GM23248 (cell line): ENCODE measurements at regions not wholly inside any gene's neighbourhood (a gene's known extent, or its start where the extent isn't known, plus 50 kb on each side); places are given as distances from the start of the nearest gene placed in this dataset.

Source experiments
- DNase-seq: peaks from one replicate; pipeline ENCODE4 v3.0.0-alpha.2; 2015
- H2AFZ ChIP-seq: fragments of 200-600 bp; sonication (generic); 2 replicates; pipeline ENCODE4 v1.6.1; 2016; ENCODE audit warnings: antibody characterized with exemption
- H3F3A ChIP-seq: fragments of 200-600 bp; sonication (generic); 2 replicates; pipeline ENCODE4 v1.6.1; 2016; ENCODE audit warnings: mild to moderate bottlenecking, antibody characterized with exemption, mixed run types; ENCODE audit not compliant: insufficient read depth
- H3K27ac ChIP-seq: fragments of 200-600 bp; sonication (generic); 2 replicates; pipeline ENCODE4 v1.5.1; 2016; ENCODE audit warnings: mild to moderate bottlenecking
- H3K27me3 ChIP-seq: fragments of 200-600 bp; sonication (generic); replicated peaks from 2 replicates; pipeline ENCODE4 v1.6.1; 2016; ENCODE audit warnings: mild to moderate bottlenecking; ENCODE audit not compliant: insufficient read depth
- H3K36me3 ChIP-seq: fragments of 200-600 bp; sonication (generic); 2 replicates; pipeline ENCODE4 v1.6.1; 2016; ENCODE audit warnings: low read depth, mild to moderate bottlenecking
- H3K4me1 ChIP-seq: fragments of 200-600 bp; sonication (generic); 2 replicates; pipeline ENCODE4 v1.6.1; 2016; ENCODE audit warnings: mild to moderate bottlenecking; ENCODE audit not compliant: insufficient read depth
- H3K4me2 ChIP-seq: fragments of 200-600 bp; sonication (generic); one replicate; pipeline ENCODE4 v1.6.1; 2016; ENCODE audit warnings: mild to moderate bottlenecking; ENCODE audit not compliant: unreplicated experiment
- H3K4me3 ChIP-seq: fragments of 200-600 bp; sonication (generic); 2 replicates; pipeline ENCODE4 v1.5.1; 2016; ENCODE audit warnings: mild to moderate bottlenecking
- H3K79me2 ChIP-seq: fragments of 200-600 bp; sonication (generic); 2 replicates; pipeline ENCODE4 v1.6.1; 2016; ENCODE audit warnings: mild to moderate bottlenecking; ENCODE audit not compliant: insufficient read depth
- H3K9ac ChIP-seq: fragments of 200-600 bp; sonication (generic); 2 replicates; pipeline ENCODE4 v1.6.1; 2016; ENCODE audit warnings: mild to moderate bottlenecking
- H3K9me2 ChIP-seq: fragments of 200-600 bp; sonication (generic); 2 replicates; pipeline ENCODE4 v1.6.1; 2016; ENCODE audit warnings: mixed run types, mild to moderate bottlenecking, moderate library complexity; ENCODE audit not compliant: insufficient read depth
- H3K9me3 ChIP-seq: fragments of 200-600 bp; sonication (generic); one replicate; pipeline ENCODE4 v1.6.1; 2017; ENCODE audit warnings: low read depth
- H4K20me1 ChIP-seq: fragments of 200-600 bp; sonication (generic); 2 replicates; pipeline ENCODE4 v1.6.0; 2016; ENCODE audit not compliant: insufficient read depth
- EZH2 ChIP-seq: fragments of 200-600 bp; sonication (generic); IDR thresholded peaks from 2 replicates; pipeline ENCODE4 v1.6.1; 2018; ENCODE audit warnings: antibody characterized with exemption, mild to moderate bottlenecking; ENCODE audit not compliant: insufficient read depth, poor library complexity, severe bottlenecking
- EZH2phosphoT487 ChIP-seq: fragments of 200-600 bp; sonication (generic); IDR thresholded peaks from 2 replicates; pipeline ENCODE4 v1.6.1; 2018; ENCODE audit warnings: antibody characterized with exemption, moderate library complexity, mild to moderate bottlenecking, low read depth; ENCODE audit not compliant: insufficient read depth
- WGBS, 2 experiments: methylation state at CpG; one replicate each; pipeline ENCODE4 v1.1.6; 2015 to 2017; ENCODE audit warnings: low lambda C conversion rate in 2 of 2, low coverage in 1 of 2; ENCODE audit errors: missing lambda C conversion rate in 2 of 2; 5-methylcytosine and 5-hydroxymethylcytosine counted together
- in situ Hi-C: fragments of 300-500 bp; cut with MboI; formaldehyde crosslinking; loops from 2 replicates; pipeline ENCODE4 v1.15.0; 2020

- 67 to 83% methylated on average over 1 of the region's 1 CpG for WGBS, 2 experiments
- in situ Hi-C loops, result no loop called here
- DNase-seq, result no peak
- H3K9ac ChIP-seq, result no peak overlapping the region
- no peak overlapping the region for H3K27ac ChIP-seq
- H2AFZ ChIP-seq, result no peak overlapping the region
- no peak overlapping the region for H3K4me2 ChIP-seq
- H3K4me1 ChIP-seq, result no peaks in the 10 kb centered on the region
- no peaks in the 10 kb centered on the region for H3K9me3 ChIP-seq
- no peaks in the 10 kb centered on the region for H4K20me1 ChIP-seq
- TF ChIP-seq EZH2 (no peak), EZH2phosphoT487 (no peak)
- no peaks in the 10 kb centered on the region for H3K27me3 ChIP-seq
- no peaks in the 10 kb centered on the region for H3K9me2 ChIP-seq
- no peaks in the 10 kb centered on the region for H3F3A ChIP-seq
- H3K4me3 ChIP-seq, result no peak overlapping the region
- no peaks in the 10 kb centered on the region for H3K79me2 ChIP-seq
- no peaks in the 10 kb centered on the region for H3K36me3 ChIP-seq
These were observed 376.4 kb upstream of the ZEB2 start for GRCh38 chr2:144896341-144896740.

GRCh38 chr2:144894612-144895599 lies 375.0 kb upstream of the ZEB2 start:
- 56 to 57% methylated on average over 8 of the region's 8 CpGs for WGBS, 2 experiments
- Histone ChIP-seq H2AFZ (peak overlapping the region; percentile 70), H3K9me3 (no peaks in the 10 kb centered on the region), H3K4me2 (no peak overlapping the region), H3K27me3 (no peaks in the 10 kb centered on the region), H4K20me1 (no peaks in the 10 kb centered on the region), H3K79me2 (no peaks in the 10 kb centered on the region), H3K4me3 (no peak overlapping the region), H3K4me1 (0 out of 2 replicates have a peak, but pooled peaks cover 4% of the 10 kb centered on the region), H3K27ac (no peak overlapping the region), H3K9me2 (no peaks in the 10 kb centered on the region), H3F3A (no peaks in the 10 kb centered on the region), H3K9ac (no peak overlapping the region), H3K36me3 (no peaks in the 10 kb centered on the region)
- in situ Hi-C loops, result no loop called here
- DNase-seq, result no peak
- TF ChIP-seq EZH2 (no peak), EZH2phosphoT487 (no peak)

GRCh38 chr2:144893464-144893863 lies 373.5 kb upstream of the ZEB2 start:
- H3K9me3 ChIP-seq, result no peaks in the 10 kb centered on the region
- H3K4me1 ChIP-seq, result 0 out of 2 replicates have a peak, but pooled peaks cover 4% of the 10 kb centered on the region
- in situ Hi-C loops, result no loop called here
- H3F3A ChIP-seq, result no peaks in the 10 kb centered on the region
- H3K27ac ChIP-seq, result no peak overlapping the region
- DNase-seq, result no peak
- H3K9ac ChIP-seq, result no peak overlapping the region
- no peak overlapping the region for H3K4me3 ChIP-seq
- no peaks in the 10 kb centered on the region for H3K27me3 ChIP-seq
- TF ChIP-seq EZH2, result no peak
- TF ChIP-seq EZH2phosphoT487, result no peak
- 95 to 96% methylated on average over 4 of the region's 4 CpGs for WGBS, 2 experiments
- H3K9me2 ChIP-seq, result no peaks in the 10 kb centered on the region
- H4K20me1 ChIP-seq, result no peaks in the 10 kb centered on the region
- no peaks in the 10 kb centered on the region for H3K36me3 ChIP-seq
- no peaks in the 10 kb centered on the region for H3K79me2 ChIP-seq
- no peak overlapping the region for H3K4me2 ChIP-seq
- no peak overlapping the region for H2AFZ ChIP-seq

GRCh38 chr2:144890828-144891227 lies 370.9 kb upstream of the ZEB2 start:
- Histone ChIP-seq H3K27ac (no peak overlapping the region), H3K27me3 (no peaks in the 10 kb centered on the region), H3K4me2 (no peak overlapping the region), H4K20me1 (no peaks in the 10 kb centered on the region), H3K36me3 (no peaks in the 10 kb centered on the region), H3K9me2 (no peaks in the 10 kb centered on the region), H3K79me2 (no peaks in the 10 kb centered on the region), H3K9ac (no peak overlapping the region), H3K4me1 (0 out of 2 replicates have a peak, but pooled peaks cover 4% of the 10 kb centered on the region), H2AFZ (peak overlapping the region; percentile 14; the same call in 1 of the 2 replicates), H3K4me3 (no peak overlapping the region), H3K9me3 (no peaks in the 10 kb centered on the region), H3F3A (no peaks in the 10 kb centered on the region)
- no peak for TF ChIP-seq EZH2
- TF ChIP-seq EZH2phosphoT487, result no peak
- WGBS, 2 experiments, result 65 to 78% methylated on average over 1 of the region's 1 CpG
- peak; percentile 51 for DNase-seq
- in situ Hi-C loops, result no loop called here
